ENCODE measurements at regions not wholly inside any gene's neighbourhood (a gene's known extent, or its start where the extent isn't known, plus 50 kb on each side); places are given as distances from the start of the nearest gene placed in this dataset.

- DNase-seq (ENCODE audit: low read depth in 4 of 4, low spot score in 1 of 4), result no peak
These were observed 296.4 kb downstream of the PAX1 start for GRCh38 chr20:22001886-22002285.

GRCh38 chr20:21995461-21995860 is 290.0 kb downstream of the PAX1 start:
- no peak for DNase-seq (ENCODE audit: low read depth in 4 of 4, low spot score in 1 of 4)

DNA sequence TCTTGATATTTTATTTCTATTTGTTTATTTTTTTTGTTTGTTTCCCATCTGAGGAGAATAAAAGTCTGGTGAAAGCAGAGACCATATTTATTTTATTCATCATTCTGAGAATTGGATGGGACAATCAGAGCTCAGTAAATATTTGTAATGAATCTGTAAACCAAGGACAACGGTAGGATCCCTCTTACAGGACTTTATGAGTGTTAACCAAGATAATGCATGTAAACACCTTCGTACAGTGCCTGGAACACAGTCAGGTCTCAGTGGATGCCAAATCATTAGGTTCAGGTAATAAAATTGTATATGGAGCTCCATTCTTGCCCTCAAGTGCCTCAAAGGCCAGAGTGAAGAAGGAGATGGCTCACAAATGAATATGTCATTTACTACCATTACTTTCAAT is 288.7 kb downstream of the PAX1 start:
- DNase-seq (ENCODE audit: low read depth in 4 of 4, low spot score in 1 of 4), result no peak

DNA sequence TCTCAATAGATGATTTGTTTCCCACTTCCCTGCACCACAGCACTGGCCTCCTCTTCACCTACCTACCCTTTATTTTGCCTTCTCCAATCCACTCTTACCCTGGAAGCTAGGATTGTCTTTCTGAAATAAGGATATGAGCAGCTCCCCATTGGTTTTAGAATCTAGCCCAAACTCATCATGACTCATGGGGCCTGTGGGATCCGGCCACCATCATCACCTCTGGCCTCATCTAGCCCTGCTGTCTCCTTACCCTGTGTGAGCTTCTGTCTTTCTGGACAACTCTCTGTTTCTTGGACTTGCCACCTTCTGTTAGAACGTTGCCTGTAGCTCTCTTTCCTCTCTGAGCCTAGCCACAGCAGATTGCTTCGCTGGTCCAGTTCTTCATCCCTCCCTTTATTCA is 277.1 kb downstream of the PAX1 start:
- DNase-seq (ENCODE audit: low read depth in 4 of 4, low spot score in 1 of 4), result no peak

DNA sequence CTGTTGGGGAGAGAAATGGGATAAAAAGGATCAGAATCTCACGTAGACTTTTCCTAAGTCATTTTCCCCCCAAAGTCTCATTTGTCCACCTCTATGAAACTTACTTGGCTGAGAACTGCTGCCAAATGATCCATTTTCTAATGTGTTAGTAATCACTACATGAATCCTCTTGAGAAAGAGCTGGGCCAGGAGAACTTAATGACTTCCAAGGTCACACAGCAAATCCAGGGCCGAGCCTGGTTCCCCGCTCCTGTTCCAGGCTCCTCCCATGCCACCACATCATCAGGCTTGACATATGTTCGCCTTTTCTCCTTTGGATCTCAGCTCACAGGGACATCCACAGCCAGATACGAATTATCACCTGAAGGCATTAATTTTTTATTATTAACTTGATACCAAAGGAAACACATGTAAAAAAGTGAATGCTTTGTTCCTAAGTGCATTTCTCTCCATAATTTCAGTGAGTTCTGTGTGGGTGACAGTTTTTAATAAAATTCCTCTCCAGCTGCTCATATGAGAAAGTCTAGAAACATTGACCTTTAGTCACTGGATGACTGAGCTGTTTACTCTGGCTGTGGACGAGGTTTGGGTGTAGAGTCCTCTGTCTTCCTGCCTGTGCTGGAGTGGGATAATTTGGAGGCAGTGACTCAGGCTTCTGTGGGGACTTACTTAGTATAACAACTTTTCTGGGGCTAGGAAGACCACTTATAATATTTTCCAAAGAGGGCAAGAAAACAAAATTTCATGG is 276.3 kb downstream of the PAX1 start:
- DNase-seq (ENCODE audit: low read depth in 4 of 4, low spot score in 1 of 4), result no peak

GRCh38 chr20:21981179-21981578 is 275.7 kb downstream of the PAX1 start:
- no peak for DNase-seq (ENCODE audit: low read depth in 4 of 4, low spot score in 1 of 4)

DNA sequence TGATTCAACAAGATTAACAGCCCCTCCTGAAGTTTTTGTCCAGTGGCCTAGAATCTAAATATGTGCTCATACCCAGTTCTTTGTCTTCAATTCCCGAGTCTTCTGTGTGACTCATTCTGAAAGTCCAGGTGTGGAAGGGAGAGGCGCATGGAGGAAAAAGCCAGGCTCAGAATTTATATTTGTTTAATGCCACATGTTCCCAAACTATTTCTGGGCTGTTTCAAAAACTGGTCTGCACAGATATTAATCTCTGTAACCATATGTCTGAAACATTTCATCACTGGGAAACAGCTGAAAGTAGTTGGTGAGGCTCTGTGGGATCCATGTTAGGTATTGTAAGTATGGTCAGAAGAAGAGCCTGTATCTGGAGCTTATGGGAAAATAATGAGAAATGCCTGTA is 266.0 kb downstream of the PAX1 start:
- DNase-seq (ENCODE audit: low read depth in 4 of 4, low spot score in 1 of 4), result no peak

- no peak for DNase-seq (ENCODE audit: low read depth in 4 of 4, low spot score in 1 of 4)
These were observed 263.0 kb downstream of the PAX1 start for GRCh38 chr20:21968486-21968885.

GRCh38 chr20:21967481-21967880 is 262.0 kb downstream of the PAX1 start:
- DNase-seq (ENCODE audit: low read depth in 4 of 4, low spot score in 1 of 4), result no peak

DNA sequence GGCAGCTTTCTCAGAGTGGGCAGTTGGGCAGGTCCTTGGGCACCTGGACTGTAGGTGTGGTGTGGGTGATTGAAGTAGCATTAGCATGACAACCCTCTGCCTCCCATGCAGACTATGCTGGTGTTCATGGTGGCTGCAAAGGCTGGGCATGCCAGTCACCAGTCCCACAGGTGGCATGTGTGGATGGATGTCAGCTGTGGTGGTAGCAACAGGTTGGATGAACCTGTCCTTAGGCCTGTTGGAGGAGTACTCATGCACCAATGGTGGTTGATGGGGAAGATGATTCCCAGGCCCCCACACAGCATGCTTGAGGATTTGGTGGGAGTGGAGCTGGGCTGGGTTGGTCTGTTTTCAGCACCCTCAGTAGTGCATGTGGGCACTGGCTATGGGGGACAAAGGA is 251.1 kb downstream of the PAX1 start:
- DNase-seq (ENCODE audit: low read depth in 4 of 4, low spot score in 1 of 4), result no peak

GRCh38 chr20:21947406-21947805 is 241.9 kb downstream of the PAX1 start:
- no peak for DNase-seq (ENCODE audit: low read depth in 4 of 4, low spot score in 1 of 4)

- no peak for DNase-seq (ENCODE audit: low read depth in 4 of 4, low spot score in 1 of 4)
These were observed 238.8 kb downstream of the PAX1 start for GRCh38 chr20:21944227-21944626.

- DNase-seq (ENCODE audit: low read depth in 4 of 4, low spot score in 1 of 4), result no peak
These were observed 236.7 kb downstream of the PAX1 start for GRCh38 chr20:21941941-21942805.

- DNase-seq (ENCODE audit: low read depth in 4 of 4, low spot score in 1 of 4), result no peak
These were observed 231.4 kb downstream of the PAX1 start for GRCh38 chr20:21936720-21937380.

DNA sequence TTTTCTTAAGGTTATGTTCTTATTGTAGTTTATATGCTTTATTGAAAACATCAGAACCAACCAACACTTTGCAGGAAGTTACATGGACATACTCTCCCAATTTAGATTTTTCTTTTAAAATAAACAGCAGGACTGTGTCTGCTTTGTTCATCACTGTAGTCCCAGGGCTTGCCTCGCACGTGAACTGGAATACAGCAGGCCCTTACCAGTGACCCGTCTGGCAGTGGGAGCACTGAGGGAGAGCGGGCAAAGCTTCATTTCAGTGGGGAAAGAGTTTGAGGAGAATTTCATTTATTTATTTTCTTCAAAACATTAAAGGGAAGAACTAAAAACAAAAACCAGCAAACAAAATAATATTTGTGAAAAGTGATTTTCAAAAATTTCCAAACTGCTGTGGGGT is 230.8 kb downstream of the PAX1 start:
- DNase-seq (ENCODE audit: low read depth in 4 of 4, low spot score in 1 of 4), result no peak

- no peak for DNase-seq (ENCODE audit: low read depth in 4 of 4, low spot score in 1 of 4)
These were observed 228.1 kb downstream of the PAX1 start for GRCh38 chr20:21933526-21933925.

DNA sequence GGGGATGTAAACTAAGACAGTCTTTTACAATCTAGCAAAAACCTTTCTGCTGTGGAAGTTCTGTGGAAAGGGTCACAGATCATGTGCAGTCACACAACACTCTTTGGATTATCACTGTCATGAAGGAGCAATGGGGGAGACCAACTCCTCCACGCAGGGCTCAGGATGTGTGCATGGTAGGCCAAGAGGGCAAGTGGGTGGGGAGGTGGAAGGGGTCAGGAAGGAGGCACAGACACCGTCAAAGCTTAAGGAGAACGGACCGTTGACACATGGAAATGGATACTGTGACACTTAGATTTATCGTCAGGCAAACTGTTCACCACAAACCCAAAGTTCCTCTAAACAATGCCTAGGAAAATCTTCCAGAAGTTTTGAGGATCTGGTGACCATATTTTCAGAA is 215.8 kb downstream of the PAX1 start:
- DNase-seq (ENCODE audit: low read depth in 4 of 4, low spot score in 1 of 4), result no peak

GRCh38 chr20:21920211-21920610 is 214.7 kb downstream of the PAX1 start:
- no peak for DNase-seq (ENCODE audit: low read depth in 4 of 4, low spot score in 1 of 4)

DNA sequence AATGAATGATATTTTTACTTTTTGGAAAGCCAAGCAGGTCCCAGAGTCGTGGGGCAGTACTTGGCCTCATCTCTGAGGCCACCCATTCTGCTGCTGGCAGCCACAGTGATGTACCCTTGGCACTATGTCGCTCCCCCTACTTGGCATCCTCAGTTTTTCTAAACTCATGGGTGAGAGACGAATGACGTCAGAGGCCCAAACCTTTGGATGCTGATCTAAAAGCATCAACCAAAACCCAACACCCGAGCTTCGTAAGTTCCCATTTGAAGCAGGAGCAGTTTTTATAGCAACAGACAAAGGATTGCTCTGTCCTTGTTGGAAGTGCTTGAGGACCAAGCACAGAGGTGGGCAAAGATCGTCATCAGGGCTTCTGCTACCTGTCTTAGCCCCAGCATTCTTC is 212.9 kb downstream of the PAX1 start:
- DNase-seq (ENCODE audit: low read depth in 4 of 4, low spot score in 1 of 4), result no peak

- no peak for DNase-seq (ENCODE audit: low read depth in 4 of 4, low spot score in 1 of 4)
These were observed 196.9 kb downstream of the PAX1 start for GRCh38 chr20:21902391-21902790.

GRCh38 chr20:21901470-21902275 is 196.2 kb downstream of the PAX1 start:
- DNase-seq (ENCODE audit: low read depth in 4 of 4, low spot score in 1 of 4), result no peak

Data from stimulated activated CD4-positive, alpha-beta T cell treated with anti-CD3 and anti-CD28 coated beads, Interleukin-1b, Interleukin-23, amount 100 ng/mL, for 24 hours (primary cell).